Loucy (cell line): ENCODE measurements at regions not wholly inside any gene's neighbourhood (a gene's known extent, or its start where the extent isn't known, plus 50 kb on each side); places are given as distances from the start of the nearest gene placed in this dataset.

Source experiments
- EZH2phosphoT487 ChIP-seq: fragments of 200-600 bp; IDR thresholded peaks from 2 replicates; pipeline ENCODE4 v1.6.1; 2018; ENCODE audit warnings: antibody characterized with exemption, mild to moderate bottlenecking, moderate library complexity, borderline replicate concordance
- TF ChIP-seq, protein P1 (sequence below): fragments of 200-600 bp; sonication (generic); conservative IDR thresholded peaks from 2 replicates; pipeline ENCODE4 v1.5.1; 2014; ENCODE audit warnings: mild to moderate bottlenecking, antibody characterized with exemption, low read length

DNA sequence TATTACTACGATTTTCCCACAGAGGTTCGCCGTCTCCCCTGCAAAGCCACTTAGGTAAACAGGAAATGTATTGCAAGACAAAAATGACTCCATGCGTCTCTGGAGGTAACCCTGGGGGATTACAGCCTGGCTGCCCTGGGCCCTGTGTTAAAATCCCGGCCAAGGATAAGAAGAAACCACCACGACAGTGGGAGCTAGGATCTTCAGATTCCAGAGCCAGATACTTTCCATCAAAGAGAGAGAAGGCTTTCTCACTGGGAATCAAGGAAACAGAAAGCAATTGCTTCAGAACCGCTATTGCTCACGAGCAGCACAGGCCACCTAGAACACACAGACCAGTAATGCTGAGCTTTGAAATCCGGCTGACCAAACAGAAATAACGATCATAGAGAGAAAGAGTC is 97.9 kb upstream of the ZNF516 start:
- TF ChIP-seq, protein P1, sequence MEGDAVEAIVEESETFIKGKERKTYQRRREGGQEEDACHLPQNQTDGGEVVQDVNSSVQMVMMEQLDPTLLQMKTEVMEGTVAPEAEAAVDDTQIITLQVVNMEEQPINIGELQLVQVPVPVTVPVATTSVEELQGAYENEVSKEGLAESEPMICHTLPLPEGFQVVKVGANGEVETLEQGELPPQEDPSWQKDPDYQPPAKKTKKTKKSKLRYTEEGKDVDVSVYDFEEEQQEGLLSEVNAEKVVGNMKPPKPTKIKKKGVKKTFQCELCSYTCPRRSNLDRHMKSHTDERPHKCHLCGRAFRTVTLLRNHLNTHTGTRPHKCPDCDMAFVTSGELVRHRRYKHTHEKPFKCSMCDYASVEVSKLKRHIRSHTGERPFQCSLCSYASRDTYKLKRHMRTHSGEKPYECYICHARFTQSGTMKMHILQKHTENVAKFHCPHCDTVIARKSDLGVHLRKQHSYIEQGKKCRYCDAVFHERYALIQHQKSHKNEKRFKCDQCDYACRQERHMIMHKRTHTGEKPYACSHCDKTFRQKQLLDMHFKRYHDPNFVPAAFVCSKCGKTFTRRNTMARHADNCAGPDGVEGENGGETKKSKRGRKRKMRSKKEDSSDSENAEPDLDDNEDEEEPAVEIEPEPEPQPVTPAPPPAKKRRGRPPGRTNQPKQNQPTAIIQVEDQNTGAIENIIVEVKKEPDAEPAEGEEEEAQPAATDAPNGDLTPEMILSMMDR = no peak
- TF ChIP-seq EZH2phosphoT487 = no peak
